Umbilical cord (tissue), 1 donor: ENCODE measurements at regions not wholly inside any gene's neighbourhood (a gene's known extent, or its start where the extent isn't known, plus 50 kb on each side); places are given as distances from the start of the nearest gene placed in this dataset.

Experiments
- DNase-seq: peaks from one replicate; pipeline ENCODE4 v3.0.0-alpha.2; 2015; ENCODE audit warnings: low spot score

DNA sequence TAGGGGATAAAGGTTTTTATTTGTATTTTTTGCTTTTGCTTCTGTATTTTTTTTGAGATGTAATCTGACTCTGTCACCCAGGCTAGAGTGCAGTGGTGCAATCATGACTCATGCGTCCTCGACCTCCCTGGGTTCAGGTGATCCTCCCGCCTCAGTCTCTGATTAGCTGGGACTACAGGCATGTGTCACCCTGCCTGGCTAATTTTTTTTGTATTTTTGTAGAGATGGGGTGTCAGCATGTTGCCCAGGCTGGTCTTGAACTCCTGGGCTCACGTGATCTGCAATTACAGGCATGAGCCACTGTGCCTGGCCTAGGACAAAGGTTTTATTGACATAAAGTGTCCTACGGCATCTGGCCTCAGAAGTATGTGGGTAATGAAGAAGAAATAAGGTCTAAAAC is 297.1 kb upstream of the C9orf72 start:
- DNase-seq, result no peak

DNA sequence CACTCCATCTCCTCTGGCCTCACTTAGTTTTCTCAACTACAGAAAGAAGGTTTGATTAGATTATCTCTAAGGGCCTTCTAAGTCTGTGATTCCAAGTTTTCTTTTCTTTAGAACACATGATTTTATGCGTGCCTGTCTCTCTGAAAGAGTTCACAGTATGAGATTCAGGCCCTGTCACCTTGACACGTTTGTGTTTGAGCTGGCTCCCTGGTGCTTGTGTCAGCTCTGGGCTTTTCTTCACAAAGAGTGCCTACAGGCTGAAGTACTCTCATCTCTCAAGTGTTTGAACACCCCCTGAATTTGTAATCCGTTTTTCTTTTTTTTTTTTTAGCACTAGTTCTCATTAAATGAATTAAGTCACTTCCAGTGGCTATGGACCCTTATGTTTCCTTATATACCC is 306.9 kb upstream of the C9orf72 start:
- DNase-seq, result no peak

DNA sequence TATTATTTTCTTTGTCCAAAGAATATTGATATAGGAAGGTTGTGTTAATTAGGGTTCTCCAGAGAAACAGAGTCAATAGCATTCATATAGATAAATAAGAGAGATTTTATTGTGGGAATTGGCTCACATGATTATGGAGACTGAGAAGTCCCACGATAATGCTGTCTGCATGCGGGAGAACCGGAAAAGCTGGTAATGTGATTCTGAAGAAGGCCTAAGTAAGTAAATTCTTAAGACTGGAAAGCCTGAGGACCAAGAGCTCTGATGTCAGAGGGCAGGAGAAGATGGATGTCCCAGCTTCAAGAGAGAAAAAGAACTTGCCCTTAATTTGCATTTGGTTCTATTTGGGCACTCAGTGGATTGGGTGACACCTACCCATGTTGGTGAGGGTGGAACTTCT is 307.4 kb upstream of the C9orf72 start:
- no peak for DNase-seq

DNA sequence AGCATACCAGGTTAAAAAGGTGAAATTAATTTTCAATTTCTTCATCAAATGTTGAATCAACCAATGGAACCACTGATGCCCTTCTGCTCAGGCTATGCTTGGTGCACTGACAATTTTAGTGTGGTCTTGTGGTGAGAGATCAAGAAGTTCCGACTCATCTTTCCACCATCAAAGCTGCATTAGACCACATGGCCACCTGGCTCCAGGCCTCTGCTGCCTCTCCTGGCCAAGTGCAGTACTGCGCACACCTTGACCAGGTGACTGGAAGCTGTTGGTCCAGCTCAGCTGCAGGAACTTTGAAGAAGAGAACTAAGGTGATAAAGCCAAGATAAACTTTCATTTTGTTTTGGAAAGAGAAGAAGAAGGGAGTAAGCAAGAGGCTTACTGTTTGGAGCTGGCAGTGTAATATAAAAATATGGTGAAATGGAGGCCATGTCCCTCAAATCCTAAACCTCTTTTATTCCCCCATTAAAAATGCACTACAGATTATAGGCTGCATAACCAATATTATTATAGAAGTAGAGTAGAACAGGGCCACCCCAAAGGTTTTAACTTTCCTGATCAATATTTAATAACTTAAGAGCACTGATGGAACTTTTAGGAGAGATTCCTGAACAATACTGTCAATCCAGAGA is 315.5 kb upstream of the C9orf72 start:
- no peak for DNase-seq

DNA sequence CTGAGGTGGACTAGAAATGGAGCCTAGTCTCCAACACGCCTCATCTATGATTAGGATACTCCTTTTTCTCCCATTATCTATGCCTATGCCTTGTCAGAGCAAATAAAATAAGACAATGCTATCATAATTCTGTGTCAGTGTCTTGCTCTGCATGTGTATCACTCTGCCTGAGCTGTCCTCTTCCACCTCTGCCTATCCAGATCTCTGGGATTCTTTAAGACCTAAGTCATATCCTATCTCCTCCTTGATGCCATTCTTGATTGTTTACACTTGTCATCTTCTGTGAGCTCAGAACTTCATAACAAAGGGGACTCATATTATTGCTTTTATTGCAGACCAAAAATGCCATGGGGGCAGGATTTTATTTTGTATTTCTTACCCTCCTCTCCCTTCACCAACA is 351.2 kb upstream of the C9orf72 start:
- DNase-seq, result no peak

DNA sequence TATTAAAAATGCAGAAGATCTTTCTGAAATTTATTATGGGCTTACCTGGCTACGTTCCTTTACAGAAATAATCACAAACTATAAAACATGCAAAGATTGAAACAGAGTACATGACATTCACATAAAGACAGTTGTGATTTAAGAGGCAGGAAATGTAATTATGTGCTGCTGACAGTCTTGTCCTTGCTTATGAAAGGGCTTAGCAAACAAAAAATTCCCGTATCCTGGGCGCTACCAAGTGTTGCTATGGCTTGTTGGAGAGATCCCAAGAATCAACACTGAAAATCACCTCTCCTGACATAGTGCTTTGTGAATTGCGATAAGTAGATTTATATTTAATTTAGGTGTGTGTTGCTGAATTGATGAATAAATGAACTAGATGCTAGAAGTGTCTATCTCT is 352.5 kb upstream of the C9orf72 start:
- DNase-seq, result no peak

DNA sequence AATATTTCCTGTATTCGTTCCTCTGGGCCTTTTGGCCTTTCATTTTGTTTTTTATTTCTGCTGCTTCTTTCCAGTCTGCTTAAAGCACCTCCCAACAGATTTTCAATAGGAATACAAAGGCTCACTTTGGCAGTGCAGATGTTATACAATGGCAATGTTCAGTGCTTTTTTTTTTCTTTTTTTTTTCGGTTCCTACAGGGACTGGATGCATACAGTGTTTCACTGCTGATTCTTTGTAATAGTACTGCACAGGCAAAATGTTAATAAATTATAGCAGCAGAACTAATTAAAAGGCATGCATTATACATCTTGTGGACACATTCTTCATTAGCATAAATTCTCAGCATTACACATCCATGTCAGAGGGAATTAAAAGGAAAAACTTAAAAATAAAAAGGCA is 356.6 kb upstream of the C9orf72 start:
- no peak for DNase-seq

DNA sequence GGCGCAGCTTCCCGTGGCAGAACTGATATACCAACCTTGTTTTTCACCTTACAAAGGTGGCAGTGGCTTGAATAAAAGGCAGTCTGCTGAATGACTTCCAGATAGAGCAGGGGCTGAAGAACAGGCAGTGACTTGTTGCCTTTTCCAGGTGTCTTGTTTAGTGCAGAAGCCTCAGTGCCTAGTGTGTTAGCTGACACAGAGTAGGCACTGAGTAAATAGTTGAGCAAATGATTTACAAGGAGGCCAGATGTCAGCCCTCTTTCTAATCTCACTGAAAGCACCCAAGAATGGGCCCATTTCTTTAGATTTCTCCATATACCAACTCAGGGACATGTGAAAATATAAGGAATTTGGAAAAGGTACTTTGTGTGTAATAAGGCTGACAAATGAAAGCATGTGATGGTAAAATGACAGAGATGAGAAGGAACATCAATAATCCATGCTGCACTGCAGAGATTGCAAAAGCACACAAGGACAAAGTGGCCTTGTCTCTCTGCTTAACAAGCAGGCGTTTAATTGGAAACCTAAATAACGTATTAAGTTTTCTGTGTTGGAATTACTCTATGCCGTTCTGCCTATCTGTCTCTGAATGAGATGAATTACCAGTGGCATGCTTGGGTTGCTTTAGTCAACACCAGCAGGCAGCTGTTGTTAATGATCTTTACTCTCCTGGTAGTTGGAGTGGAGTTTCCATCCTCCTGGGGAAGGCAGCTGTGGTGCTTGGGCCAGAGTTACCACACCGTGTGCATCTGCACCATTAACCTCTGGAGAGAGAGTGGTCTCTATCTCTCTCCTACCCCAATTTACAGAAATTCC is 360.1 kb upstream of the C9orf72 start:
- no peak for DNase-seq

DNA sequence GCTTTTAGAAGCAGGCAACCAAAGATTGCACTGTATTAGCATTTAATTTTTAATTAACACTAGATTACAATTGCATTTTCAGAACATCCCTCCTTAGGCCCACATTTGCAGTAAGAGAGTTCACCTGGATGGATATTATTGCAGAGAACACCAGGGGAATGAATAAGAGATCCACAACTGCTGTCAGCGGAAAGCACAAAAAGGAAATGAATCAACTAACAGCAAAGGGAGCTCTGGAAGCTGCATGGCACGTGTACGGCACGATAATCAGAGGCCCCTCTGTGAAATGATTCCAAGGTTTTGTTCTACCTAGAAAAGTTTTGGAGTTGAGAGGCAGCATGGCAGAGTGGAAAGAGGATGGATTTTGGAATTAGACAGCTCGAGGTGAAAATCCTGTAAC is 361.2 kb upstream of the C9orf72 start:
- no peak for DNase-seq

DNA sequence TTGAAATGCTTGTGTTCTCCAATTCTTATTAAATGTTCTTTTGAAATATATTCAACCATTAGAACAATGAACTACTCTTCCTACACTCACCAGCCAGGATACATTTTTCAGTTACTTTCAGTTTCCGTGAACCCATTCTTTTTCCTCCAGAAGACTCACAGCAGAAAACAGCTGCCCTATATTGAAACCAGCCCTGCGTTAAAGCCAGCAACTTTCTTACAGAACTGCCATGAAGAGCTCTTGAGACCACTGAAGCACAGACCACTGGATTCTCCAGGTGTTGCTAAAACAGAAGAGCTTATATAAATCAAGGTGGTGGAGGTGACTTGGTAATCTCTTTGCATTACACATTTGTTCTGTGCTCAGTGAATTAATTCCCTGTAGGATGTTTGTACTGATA is 365.9 kb upstream of the C9orf72 start:
- DNase-seq, result peak; percentile 13

DNA sequence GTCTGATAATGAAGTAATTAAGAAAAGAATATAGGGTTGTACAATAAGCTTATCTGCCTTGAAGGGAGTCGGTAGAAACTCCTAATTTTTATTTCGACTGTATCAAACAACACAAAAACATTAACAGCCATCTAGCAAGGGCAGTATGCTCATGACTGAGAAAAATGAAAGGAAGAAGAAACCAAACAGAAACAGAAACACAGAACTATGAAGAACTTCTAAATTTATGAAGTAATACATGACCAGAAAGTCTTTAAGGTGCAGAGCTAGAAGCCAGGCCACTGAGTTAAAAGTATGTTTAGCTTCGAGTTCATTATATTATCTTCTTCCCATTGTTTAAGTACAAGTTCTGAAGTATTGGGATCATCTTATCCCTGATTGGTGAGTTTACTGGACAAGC is 367.3 kb upstream of the C9orf72 start:
- DNase-seq, result no peak

DNA sequence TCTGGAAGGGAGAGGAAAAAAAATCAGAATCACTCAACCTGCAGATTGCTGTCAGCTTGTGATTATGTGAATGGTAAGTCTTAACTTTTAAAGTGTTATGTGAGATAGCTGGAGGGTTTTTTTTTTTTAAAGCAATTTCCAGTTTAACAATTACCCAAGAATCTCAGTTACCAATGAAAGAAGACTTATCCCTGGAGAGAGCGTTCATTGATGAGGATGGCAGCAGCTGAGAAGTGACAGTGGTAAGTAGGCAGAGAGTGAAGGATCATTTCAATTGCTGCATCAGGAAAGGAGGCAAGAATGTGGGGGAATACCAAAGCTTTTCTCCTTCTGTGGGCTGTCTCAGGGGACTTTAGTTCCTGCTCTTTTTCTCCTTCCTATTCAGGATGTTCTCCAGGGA is 370.2 kb upstream of the C9orf72 start:
- no peak for DNase-seq

DNA sequence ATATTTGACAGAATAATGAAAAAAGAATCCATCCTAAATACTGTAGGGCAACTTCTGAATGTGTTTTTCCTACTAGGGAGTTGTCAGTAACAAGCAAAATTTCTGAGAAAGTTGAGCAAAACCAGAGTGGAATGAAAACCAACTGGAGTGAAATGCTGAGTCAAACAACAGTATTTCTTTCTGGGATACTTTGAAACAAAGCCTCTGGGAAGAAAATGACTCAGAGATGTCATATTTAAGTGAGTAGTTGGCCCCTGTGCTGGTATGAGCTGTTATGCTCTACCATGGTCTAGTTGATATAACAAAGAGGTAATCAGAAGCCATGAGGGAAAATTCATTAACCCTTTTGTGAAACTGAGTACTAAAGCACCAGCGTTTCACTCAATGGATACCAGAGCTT is 372.1 kb upstream of the C9orf72 start:
- DNase-seq, result peak; percentile 69

DNA sequence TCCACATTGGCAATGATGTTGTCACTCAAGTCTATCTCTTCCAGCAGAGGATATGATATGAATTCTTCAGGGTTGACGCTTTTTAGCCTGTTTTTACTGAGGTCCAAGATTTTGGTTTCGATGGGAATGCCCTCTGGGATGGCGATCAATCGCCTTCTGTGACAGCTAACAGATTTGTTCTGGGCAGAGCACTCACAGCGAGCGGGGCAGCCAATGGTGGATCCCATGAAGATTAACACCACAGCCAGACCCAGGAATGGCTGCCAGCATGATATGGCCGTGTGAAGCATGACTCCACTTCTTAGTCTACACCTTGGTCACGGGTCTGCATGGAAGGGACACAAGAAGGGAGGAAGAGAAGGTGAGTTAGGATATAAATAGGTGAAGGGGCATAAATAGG is 377.1 kb upstream of the C9orf72 start:
- no peak for DNase-seq

DNA sequence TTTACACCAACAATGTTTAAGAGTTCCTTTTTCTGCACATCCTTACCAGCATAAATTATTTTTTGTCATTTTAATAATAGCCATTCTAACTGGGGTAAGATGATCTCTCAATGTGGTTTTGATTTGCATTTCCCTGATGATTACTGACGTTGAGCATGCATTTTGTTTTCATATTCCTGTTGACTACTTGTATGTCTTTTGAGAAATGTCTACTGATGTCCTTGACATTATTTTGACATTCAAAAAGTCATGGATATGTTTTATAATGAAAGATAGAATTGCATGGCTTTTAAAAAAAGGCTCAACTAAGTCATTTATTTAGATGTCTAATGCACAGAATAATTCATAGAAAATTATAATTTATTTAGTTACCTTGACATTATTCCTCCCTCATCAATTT is 381.6 kb upstream of the C9orf72 start:
- DNase-seq, result no peak

DNA sequence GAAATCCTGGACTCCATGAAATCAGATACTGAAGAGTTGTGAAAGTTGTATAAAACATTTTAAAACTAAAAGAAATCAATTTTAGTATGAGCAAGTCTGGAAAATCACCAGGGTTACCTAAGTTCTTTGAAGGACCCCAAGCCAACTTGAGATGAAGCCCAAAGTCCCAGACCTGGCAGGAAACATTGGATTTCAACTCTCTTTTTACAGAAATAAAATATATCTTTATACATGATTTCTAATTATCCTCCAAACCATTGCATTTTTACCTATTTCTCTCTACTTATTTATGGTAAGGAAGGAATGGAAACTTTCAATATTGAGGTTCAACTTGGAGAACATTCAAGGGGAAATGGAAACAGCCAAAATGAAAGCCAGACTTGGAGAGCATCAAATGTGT is 390.6 kb upstream of the C9orf72 start:
- DNase-seq, result no peak

DNA sequence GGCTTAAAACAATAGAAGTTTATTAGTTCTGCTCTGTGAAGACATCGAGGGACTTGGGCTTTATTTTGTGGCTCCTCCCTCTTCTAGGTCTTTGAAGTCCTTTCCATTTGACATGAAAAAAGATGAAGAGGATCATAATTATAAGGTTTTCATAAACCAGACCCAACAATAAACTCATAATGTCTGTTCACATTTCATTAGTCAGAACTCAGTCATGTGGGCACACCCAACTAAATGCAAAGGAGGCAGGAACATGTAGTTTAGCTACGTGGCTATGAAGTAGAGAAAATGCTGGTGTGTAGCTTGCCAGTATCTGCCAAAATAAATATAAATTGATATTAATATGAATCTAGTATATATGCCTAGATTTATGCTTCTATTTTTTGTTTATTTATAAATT is 393.9 kb upstream of the C9orf72 start:
- peak; percentile 93 for DNase-seq

DNA sequence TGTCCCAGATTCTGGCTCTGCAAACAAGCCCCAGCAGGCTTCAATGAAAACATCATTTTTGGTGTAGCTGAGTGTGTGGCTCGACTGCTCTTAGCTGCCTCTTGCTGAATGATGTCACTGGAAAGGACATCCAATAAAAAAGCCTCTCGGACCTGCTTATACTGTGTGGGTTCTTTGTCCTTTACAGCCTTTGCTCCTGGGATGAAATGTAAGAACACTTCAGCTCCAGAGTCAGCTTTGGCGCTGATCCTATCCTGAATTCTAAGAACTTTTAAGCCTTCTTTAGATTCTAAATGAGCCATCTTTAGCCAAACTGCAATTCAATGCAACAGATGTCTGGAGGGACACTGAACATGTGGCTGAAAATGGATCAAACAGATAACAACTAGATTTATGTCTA is 404.6 kb upstream of the C9orf72 start:
- peak; percentile 97 for DNase-seq

DNA sequence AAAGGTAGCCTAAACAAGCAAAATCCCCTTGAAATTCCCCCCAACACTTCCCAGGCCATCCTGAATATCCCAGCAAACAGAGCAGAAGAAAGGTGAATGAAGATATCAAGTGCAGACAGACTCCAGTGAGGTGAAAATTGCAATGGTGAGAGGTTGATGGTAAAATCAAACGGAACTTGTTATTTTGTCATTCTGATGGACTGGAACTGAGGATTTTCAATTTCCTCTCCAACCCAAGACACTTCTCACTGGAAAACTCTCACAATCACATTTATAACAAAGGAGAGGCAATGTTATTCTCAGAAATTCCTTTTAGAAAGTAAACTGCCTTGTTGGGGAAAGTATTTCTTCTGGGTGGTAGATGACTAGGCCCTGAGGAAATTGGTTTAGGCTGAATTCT is 412.4 kb upstream of the C9orf72 start:
- no peak for DNase-seq

DNA sequence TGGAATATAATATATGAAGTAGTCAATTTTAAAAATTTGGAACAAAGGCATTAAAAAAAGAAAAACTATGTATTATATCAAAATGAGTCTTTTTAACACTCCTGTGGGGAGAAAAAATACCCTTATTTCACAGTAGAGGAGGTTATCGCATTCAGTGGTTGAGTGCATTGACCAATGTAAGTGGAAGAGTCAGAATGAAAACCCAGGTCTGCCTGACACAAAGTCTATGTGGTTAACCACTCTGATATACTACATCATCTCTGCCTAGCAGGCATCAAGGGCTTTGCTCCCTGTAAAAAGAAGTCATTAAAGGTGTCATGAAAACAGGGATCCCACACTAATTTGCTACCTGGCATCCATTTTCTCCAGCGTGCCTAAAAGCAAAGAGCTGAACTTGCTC is 417.2 kb upstream of the C9orf72 start:
- no peak for DNase-seq

DNA sequence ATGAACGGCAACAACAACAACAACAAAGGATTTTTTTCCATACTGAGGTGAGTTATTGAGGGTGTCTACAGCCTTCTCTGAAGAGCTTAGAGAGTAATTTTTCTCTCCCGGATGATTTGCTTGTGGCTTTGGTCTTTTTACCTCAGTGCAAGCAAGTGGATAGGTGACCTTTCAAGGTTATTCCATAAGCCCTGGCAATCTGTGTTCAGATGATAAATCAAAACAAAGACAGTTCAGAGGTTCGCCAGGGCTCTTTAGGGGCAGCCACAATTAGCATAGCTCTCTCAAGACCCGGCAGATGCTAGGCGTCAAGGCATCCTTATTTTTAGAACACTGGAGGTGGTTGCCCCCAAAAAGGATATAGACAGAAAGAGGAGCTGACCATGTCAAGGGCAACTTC is 417.9 kb upstream of the C9orf72 start:
- no peak for DNase-seq

DNA sequence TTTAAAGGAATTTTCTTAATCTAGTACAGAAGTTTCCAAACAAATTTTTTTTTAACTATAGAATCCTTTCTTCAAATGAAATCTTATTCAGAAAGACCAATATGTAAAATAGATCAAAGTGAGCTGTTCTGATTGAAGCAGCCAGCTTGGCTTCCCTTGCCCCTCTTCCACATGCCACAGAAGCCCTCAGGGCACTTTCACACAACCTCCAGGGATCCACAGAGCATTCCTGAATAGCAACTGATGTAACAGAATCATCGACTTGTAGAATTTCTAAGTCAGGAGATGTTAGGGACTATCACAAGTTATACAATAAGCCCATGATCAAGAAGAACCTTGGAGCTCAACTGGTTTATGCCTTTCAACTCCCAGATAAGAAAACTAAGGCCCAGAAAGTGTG is 427.8 kb upstream of the C9orf72 start:
- no peak for DNase-seq

DNA sequence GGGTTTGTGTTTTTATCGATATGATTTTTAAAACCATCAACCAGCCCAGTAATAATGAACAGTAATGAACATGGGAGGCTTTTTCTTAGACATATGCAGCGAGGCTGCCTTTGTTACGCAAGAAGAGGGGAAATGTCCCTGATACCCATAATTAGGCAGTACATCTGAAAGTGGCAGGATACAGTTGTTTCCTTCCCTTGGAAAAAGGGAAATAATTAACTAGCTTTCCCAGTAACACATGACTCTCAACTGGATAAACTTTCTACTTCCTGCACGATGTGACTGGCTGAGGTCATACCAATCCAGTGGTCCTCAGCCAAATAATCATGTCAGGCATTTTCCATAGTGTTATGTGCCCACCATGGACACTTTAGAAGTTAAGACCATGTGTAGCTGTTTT is 431.6 kb upstream of the C9orf72 start:
- DNase-seq, result peak; percentile 33

DNA sequence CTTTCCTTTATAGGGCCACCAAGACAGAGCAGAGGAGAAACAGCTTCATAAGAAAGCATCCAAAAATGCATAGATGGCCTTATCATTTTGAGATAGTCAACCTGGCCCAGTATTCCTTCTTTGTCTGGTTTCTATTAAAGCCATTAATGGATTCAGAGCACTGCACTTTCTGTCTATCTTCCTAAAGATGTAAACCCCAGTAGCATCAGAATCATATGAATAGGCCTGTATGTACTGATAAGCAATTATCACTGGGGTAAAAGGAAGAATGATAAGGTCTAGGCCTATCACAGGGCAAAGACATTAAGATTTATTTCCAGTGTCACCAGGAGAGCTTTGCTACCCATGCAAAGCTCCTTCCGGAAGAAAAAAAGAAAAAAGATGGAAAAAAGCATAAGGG is 432.5 kb upstream of the C9orf72 start:
- DNase-seq, result peak; percentile 52
